ENCODE measurements at regions not wholly inside any gene's neighbourhood (a gene's known extent, or its start where the extent isn't known, plus 50 kb on each side); places are given as distances from the start of the nearest gene placed in this dataset.

DNA sequence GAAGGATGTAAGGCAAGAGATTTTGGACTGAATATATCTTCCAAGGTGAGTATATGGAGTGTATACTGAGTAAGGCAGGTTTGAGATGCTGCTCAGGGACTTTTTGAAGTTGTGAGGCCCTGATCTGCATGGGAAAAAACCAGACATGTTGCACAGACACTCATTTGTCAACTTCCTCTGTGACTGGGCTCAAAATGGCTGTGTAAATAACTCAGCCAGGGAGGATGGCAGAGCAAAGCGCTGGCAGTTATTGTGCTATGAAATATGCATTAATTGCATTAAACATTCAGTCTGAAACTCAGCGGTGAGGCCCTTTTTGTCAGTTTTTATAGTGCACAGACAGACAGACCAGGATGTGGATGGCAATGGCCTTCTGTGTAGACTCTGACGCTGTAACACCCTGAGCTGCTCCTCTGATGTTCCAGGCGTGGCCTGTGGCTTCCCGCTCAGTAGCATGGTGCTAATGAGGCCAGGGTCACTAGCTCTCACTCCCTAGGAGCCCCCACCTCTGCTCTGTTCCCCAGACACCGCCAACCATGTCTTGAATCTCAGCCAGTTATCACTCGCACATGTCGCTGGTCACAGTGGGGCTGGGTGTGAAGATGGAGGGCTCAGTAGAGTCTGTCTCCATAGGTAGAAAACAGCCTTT lies 307.0 kb upstream of the PROX1 start:
- H2AFZ ChIP-seq (replicated peaks), result no peak overlapping the region
- no peaks in the 10 kb centered on the region for H4K20me1 ChIP-seq (ENCODE audit: low read depth)
- Mint-ChIP-seq H3K4me3 (no peak overlapping the region), H3K4me1 (no peaks in the 10 kb centered on the region), H3K27me3 (ENCODE audit: insufficient read depth, low read depth) (peaks cover 9% of the 10 kb centered on the region), H3K36me3 (no peaks in the 10 kb centered on the region), H3K9me3 (no peaks in the 10 kb centered on the region), H3K27ac (no peak overlapping the region)
- H3K9me3 ChIP-seq (ENCODE audit: low read depth), result no peaks in the 10 kb centered on the region
- H3K27me3 ChIP-seq, result no peaks in the 10 kb centered on the region
- H3F3A ChIP-seq (ENCODE audit: low read depth), result no peaks in the 10 kb centered on the region
- H3K79me2 ChIP-seq (ENCODE audit: low read depth), result no peaks in the 10 kb centered on the region
- H3K9ac ChIP-seq, result no peak overlapping the region
- H3K4me1 ChIP-seq, result peaks cover 5% of the 10 kb centered on the region
- TF ChIP-seq, protein P1, sequence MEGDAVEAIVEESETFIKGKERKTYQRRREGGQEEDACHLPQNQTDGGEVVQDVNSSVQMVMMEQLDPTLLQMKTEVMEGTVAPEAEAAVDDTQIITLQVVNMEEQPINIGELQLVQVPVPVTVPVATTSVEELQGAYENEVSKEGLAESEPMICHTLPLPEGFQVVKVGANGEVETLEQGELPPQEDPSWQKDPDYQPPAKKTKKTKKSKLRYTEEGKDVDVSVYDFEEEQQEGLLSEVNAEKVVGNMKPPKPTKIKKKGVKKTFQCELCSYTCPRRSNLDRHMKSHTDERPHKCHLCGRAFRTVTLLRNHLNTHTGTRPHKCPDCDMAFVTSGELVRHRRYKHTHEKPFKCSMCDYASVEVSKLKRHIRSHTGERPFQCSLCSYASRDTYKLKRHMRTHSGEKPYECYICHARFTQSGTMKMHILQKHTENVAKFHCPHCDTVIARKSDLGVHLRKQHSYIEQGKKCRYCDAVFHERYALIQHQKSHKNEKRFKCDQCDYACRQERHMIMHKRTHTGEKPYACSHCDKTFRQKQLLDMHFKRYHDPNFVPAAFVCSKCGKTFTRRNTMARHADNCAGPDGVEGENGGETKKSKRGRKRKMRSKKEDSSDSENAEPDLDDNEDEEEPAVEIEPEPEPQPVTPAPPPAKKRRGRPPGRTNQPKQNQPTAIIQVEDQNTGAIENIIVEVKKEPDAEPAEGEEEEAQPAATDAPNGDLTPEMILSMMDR (IDR thresholded peaks at IDR 0.05), result no peak
- TF ChIP-seq EZH2phosphoT487 (IDR thresholded peaks at IDR 0.05) (no peak), EZH2 (IDR thresholded peaks at IDR 0.05) (no peak)
- no peak overlapping the region for H3K4me2 ChIP-seq
- DNase-seq (ENCODE audit: low spot score), result no peak
- no peak overlapping the region for H3K27ac ChIP-seq
- no peaks in the 10 kb centered on the region for H3K36me3 ChIP-seq
- no peak overlapping the region for H3K4me3 ChIP-seq

DNA sequence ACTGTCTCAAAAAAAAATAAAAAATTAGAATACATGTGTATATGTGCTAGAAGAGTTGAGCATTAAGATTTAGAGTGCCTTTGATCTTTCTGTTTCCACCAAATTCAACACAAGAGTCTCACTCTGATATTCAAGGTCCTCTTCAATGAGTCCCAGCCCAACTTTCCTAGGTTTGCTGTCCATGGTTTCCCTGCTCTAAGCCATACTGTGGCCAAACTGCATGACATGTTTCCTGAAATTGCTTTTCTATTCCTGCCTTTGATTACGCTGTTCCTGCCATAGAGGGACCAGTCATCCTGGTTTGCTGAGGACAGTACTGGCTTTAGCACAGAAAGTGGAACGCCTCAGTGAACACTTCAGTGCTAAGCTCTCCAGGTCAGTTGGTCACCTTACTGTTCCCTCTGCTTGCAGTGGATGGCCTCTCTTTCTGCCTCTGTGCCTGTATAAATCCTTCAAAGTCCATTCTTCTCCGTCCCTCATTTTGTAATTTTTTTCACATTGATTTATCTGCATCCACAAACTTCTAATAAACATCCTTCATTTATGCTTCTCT lies 305.9 kb upstream of the PROX1 start:
- H3K27ac Mint-ChIP-seq, result no peak overlapping the region
- Histone ChIP-seq H3K4me3 (no peak overlapping the region), H3K4me1 (peaks cover 5% of the 10 kb centered on the region), H3K9me3 (ENCODE audit: low read depth) (no peaks in the 10 kb centered on the region), H3F3A (ENCODE audit: low read depth) (no peaks in the 10 kb centered on the region), H3K27ac (no peak overlapping the region), H4K20me1 (ENCODE audit: low read depth) (no peaks in the 10 kb centered on the region), H3K27me3 (no peaks in the 10 kb centered on the region), H2AFZ (replicated peaks) (no peak overlapping the region), H3K79me2 (ENCODE audit: low read depth) (no peaks in the 10 kb centered on the region), H3K36me3 (no peaks in the 10 kb centered on the region), H3K9ac (no peak overlapping the region), H3K4me2 (no peak overlapping the region)
- H3K36me3 Mint-ChIP-seq, result no peaks in the 10 kb centered on the region
- TF ChIP-seq EZH2phosphoT487 (IDR thresholded peaks at IDR 0.05), result no peak
- TF ChIP-seq EZH2 (IDR thresholded peaks at IDR 0.05), result no peak
- TF ChIP-seq, protein P1 (IDR thresholded peaks at IDR 0.05), result no peak
- no peak overlapping the region for H3K4me3 Mint-ChIP-seq
- H3K4me1 Mint-ChIP-seq, result no peaks in the 10 kb centered on the region
- DNase-seq (ENCODE audit: low spot score), result no peak
- peaks cover 3% of the 10 kb centered on the region for H3K27me3 Mint-ChIP-seq (ENCODE audit: insufficient read depth, low read depth)
- no peaks in the 10 kb centered on the region for H3K9me3 Mint-ChIP-seq

DNA sequence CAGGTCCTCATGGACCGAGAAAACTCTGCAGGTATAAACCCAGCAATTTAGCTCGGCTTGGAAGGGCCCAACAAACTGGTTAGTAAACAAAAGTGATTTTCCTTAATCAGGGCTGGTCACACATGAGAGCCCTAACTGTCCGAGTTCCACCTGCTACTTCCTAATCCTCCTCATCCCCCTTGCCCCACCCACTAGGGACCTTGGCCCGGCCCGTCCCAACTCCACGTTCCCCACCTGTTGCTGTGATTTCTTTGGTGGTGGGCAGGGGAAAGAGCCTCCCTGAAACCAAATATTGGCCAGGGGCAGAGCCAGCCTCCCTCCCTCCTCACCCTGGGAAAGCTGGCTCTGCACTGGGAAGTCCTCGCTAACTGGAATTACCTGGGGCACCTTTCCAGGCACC lies 304.2 kb upstream of the PROX1 start:
- Mint-ChIP-seq H3K27ac (no peak overlapping the region), H3K4me3 (no peak overlapping the region), H3K4me1 (no peaks in the 10 kb centered on the region), H3K27me3 (ENCODE audit: insufficient read depth, low read depth) (peaks cover 7% of the 10 kb centered on the region), H3K36me3 (no peaks in the 10 kb centered on the region), H3K9me3 (no peaks in the 10 kb centered on the region)
- H3K27ac ChIP-seq, result no peak overlapping the region
- DNase-seq (ENCODE audit: low spot score), result no peak
- H3K36me3 ChIP-seq, result no peaks in the 10 kb centered on the region
- no peak overlapping the region for H3K4me2 ChIP-seq
- H3K9me3 ChIP-seq (ENCODE audit: low read depth), result no peaks in the 10 kb centered on the region
- H3F3A ChIP-seq (ENCODE audit: low read depth), result no peaks in the 10 kb centered on the region
- no peak overlapping the region for H3K4me3 ChIP-seq
- no peak overlapping the region for H3K9ac ChIP-seq
- H3K27me3 ChIP-seq, result no peaks in the 10 kb centered on the region
- TF ChIP-seq, protein P1 (IDR thresholded peaks at IDR 0.05), result no peak
- no peak for TF ChIP-seq EZH2 (IDR thresholded peaks at IDR 0.05)
- no peak for TF ChIP-seq EZH2phosphoT487 (IDR thresholded peaks at IDR 0.05)
- H2AFZ ChIP-seq (replicated peaks), result no peak overlapping the region
- no peaks in the 10 kb centered on the region for H4K20me1 ChIP-seq (ENCODE audit: low read depth)
- peaks cover 5% of the 10 kb centered on the region for H3K4me1 ChIP-seq
- no peaks in the 10 kb centered on the region for H3K79me2 ChIP-seq (ENCODE audit: low read depth)

Data from neural progenitor cell (in vitro differentiated cells).